ENCODE measurements at regions not wholly inside any gene's neighbourhood (a gene's known extent, or its start where the extent isn't known, plus 50 kb on each side); places are given as distances from the start of the nearest gene placed in this dataset.
"Not testable (repeated sequence)": the region's sequence is repeated elsewhere in the genome, so short reads cannot be mapped to it uniquely, and the experiment has no call there.

DNA sequence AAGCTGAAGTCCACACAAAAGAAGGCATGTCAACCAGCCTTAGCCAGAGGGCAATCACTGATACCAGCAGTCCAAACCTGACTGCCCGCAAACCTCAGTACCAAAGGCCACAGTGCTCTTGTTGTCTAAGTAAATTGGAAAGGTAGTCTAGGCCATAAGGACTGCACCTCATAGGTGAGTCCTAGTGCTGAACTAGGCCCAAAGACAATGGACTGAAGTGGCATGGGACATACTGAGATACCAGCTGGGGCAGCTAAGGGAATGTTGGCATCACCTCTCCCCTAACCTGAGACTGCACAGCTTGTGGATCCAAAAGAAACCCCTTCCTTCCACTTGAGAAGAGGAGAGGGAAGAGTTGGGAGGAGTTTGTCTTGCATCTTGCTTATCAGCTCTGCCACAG lies 161.9 kb downstream of the POTEG start:
- TF ChIP-seq, protein P1, sequence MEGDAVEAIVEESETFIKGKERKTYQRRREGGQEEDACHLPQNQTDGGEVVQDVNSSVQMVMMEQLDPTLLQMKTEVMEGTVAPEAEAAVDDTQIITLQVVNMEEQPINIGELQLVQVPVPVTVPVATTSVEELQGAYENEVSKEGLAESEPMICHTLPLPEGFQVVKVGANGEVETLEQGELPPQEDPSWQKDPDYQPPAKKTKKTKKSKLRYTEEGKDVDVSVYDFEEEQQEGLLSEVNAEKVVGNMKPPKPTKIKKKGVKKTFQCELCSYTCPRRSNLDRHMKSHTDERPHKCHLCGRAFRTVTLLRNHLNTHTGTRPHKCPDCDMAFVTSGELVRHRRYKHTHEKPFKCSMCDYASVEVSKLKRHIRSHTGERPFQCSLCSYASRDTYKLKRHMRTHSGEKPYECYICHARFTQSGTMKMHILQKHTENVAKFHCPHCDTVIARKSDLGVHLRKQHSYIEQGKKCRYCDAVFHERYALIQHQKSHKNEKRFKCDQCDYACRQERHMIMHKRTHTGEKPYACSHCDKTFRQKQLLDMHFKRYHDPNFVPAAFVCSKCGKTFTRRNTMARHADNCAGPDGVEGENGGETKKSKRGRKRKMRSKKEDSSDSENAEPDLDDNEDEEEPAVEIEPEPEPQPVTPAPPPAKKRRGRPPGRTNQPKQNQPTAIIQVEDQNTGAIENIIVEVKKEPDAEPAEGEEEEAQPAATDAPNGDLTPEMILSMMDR (IDR thresholded peaks at IDR 0.05): not testable (repeated sequence)
- not testable (repeated sequence) for TF ChIP-seq ZFX (IDR thresholded peaks at IDR 0.05; ENCODE audit: borderline replicate concordance)

Measured in 22Rv1 (cell line).